ENCODE measurements at regions not wholly inside any gene's neighbourhood (a gene's known extent, or its start where the extent isn't known, plus 50 kb on each side); places are given as distances from the start of the nearest gene placed in this dataset.

DNA sequence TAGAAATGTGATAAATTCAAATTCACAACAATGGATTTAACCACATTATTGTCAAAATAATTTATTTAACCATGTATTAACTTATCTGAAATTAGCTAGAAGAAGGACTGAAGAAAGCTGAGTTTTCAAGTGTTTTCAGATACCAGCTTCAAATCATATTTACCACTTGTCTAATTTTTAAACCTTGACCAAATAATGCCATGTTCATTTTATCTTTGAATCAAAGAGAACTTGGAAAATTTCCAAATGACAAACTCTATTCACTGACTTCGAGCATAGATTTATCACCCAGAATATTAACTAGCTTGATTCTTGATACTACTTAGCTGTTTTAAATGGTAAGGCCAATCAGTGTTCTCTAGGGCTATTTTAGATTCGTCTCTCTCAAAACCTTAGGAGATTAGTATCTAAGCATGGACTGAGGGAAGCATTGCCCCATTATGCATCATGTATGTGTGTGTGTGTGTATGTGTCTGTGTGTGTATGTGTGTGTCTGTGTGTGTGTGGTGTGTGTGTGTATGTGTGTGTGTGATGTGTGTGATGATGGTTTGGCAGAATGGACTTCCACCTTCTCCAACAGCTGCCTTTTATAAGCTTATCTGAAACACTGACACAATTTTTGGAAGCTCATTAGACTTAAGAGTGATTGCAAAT, 667.5 kb upstream of the FANCL start:
- Mint-ChIP-seq H3K4me3 (no peak overlapping the region), H3K27me3 (ENCODE audit: insufficient read depth) (peaks cover 2% of the 10 kb centered on the region; the same call in 1 of the 2 replicates), H3K36me3 (ENCODE audit: low read depth) (no peaks in the 10 kb centered on the region), H3K9me3 (no peaks in the 10 kb centered on the region), H3K27ac (no peak overlapping the region), H3K4me1 (ENCODE audit: low read depth) (peaks cover 15% of the 10 kb centered on the region)
- TF ChIP-seq, protein P1, sequence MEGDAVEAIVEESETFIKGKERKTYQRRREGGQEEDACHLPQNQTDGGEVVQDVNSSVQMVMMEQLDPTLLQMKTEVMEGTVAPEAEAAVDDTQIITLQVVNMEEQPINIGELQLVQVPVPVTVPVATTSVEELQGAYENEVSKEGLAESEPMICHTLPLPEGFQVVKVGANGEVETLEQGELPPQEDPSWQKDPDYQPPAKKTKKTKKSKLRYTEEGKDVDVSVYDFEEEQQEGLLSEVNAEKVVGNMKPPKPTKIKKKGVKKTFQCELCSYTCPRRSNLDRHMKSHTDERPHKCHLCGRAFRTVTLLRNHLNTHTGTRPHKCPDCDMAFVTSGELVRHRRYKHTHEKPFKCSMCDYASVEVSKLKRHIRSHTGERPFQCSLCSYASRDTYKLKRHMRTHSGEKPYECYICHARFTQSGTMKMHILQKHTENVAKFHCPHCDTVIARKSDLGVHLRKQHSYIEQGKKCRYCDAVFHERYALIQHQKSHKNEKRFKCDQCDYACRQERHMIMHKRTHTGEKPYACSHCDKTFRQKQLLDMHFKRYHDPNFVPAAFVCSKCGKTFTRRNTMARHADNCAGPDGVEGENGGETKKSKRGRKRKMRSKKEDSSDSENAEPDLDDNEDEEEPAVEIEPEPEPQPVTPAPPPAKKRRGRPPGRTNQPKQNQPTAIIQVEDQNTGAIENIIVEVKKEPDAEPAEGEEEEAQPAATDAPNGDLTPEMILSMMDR (IDR thresholded peaks at IDR 0.05): no peak
- no peak for DNase-seq

DNA sequence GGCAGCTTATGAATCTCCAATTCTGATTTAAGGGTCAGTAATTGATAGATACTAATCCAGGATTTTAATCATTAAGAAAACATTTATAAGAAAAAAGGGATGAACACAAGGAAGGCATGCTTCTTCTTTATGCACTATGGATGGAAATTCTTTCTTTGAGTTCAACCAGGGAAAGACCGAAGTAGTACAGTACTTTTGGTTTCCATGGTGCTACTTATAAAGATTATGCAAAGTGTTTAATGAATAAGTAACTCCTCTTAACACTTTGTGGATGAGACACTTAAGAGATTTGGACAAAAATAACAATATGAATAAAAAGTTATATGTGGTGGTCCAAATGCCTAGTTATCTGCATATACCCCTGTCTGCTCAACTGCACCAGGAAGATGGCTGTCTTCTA, 666.5 kb upstream of the FANCL start:
- peaks cover 17% of the 10 kb centered on the region for H3K4me1 Mint-ChIP-seq (ENCODE audit: low read depth)

DNA sequence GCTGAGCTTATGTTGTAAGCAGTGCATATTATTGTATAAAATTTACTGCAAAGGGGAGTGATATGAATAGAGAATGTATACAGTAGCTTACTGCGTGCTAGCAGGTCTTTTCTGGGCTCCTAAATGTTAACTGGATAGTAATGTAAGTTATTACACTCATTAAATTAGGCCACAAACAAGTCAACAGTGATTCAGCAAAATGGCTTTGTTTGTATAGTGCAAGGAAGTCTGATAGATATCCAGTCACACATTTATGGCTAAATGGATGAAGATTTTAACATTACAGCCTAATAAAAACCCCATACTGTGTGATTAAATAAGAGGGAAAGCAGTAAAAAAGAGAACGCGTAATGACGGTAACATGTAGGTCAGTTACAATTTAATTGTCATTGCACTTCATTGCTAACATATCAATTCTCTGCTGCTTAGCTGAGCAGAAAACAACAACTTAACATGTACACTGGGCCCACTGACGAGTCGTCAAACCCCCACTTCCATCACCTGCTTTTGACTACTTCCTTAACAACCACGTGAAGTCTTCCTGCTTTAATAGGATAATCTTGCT, 665.0 kb upstream of the FANCL start:
- no peak for DNase-seq
- H3K4me1 Mint-ChIP-seq (ENCODE audit: low read depth): peaks cover 17% of the 10 kb centered on the region
- H3K27ac Mint-ChIP-seq: no peak overlapping the region
- TF ChIP-seq, protein P1 (IDR thresholded peaks at IDR 0.05): no peak
- no peak overlapping the region for H3K4me3 Mint-ChIP-seq
- no peaks in the 10 kb centered on the region; the same call in 1 of the 2 replicates for H3K27me3 Mint-ChIP-seq (ENCODE audit: insufficient read depth)
- no peaks in the 10 kb centered on the region for H3K9me3 Mint-ChIP-seq
- no peaks in the 10 kb centered on the region for H3K36me3 Mint-ChIP-seq (ENCODE audit: low read depth)

More for the DNA sequence above, 666.5 kb upstream of the FANCL start:
- H3K9me3 Mint-ChIP-seq: no peaks in the 10 kb centered on the region
- H3K4me3 Mint-ChIP-seq: no peak overlapping the region
- TF ChIP-seq, protein P1 (IDR thresholded peaks at IDR 0.05): no peak
- H3K27me3 Mint-ChIP-seq (ENCODE audit: insufficient read depth): no peaks in the 10 kb centered on the region; the same call in 1 of the 2 replicates
- no peak overlapping the region for H3K27ac Mint-ChIP-seq
- no peaks in the 10 kb centered on the region for H3K36me3 Mint-ChIP-seq (ENCODE audit: low read depth)
- no peak for DNase-seq

DNA sequence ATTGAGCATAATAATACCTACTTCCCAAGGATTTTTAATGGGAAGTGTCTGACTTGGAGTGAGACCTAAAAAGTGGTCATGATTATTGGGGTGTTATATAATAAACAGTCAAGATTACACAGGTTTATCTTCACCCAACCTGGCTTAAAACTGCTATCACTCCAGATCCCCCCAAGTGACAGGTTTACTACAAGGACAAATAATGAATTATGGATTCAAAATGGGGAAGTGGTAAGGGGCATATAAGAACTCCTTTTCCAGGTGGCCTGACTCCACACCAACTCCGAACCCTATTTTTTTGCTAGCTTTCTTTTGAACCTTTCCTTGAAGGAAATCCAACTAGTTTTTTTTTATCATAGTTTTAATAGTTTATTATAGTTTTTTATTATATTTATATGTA, 663.0 kb upstream of the FANCL start:
- H3K36me3 Mint-ChIP-seq (ENCODE audit: low read depth): no peaks in the 10 kb centered on the region
- no peak overlapping the region for H3K4me3 Mint-ChIP-seq
- H3K27ac Mint-ChIP-seq: no peak overlapping the region
- H3K27me3 Mint-ChIP-seq (ENCODE audit: insufficient read depth): no peaks in the 10 kb centered on the region; the same call in 1 of the 2 replicates
- no peaks in the 10 kb centered on the region for H3K9me3 Mint-ChIP-seq
- no peak for DNase-seq
- peaks cover 37% of the 10 kb centered on the region for H3K4me1 Mint-ChIP-seq (ENCODE audit: low read depth)
- TF ChIP-seq, protein P1 (IDR thresholded peaks at IDR 0.05): no peak

DNA sequence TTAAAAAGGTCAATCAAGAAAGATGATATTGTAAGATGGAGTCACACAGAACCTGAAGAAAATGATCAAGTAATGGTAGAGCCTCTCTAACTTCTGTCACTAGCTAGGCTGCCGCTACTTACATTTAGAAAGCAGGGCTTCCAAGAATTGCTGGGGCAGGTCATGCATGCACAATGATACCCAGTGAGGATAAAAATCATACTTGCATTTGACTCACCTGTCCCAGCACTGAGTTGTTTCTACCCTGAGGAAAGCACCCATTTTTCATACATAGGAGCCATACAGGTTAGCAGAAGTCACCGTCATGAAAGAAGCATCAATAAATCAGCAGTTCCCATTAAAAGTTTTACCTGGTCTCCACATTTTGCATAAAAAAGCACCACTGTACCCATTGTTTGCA, 662.3 kb upstream of the FANCL start:
- no peaks in the 10 kb centered on the region for H3K9me3 Mint-ChIP-seq
- H3K27ac Mint-ChIP-seq: no peak overlapping the region
- TF ChIP-seq, protein P1 (IDR thresholded peaks at IDR 0.05): no peak
- DNase-seq: no peak
- H3K36me3 Mint-ChIP-seq (ENCODE audit: low read depth): no peaks in the 10 kb centered on the region
- H3K4me3 Mint-ChIP-seq: no peak overlapping the region
- H3K27me3 Mint-ChIP-seq (ENCODE audit: insufficient read depth): no peaks in the 10 kb centered on the region; the same call in 1 of the 2 replicates
- H3K4me1 Mint-ChIP-seq (ENCODE audit: low read depth): peaks cover 43% of the 10 kb centered on the region

Measured in HFFc6 (cell line).